HEK293T (cell line): ENCODE measurements at regions not wholly inside any gene's neighbourhood (a gene's known extent, or its start where the extent isn't known, plus 50 kb on each side); places are given as distances from the start of the nearest gene placed in this dataset.

Experiments
- CTCF ChIA-PET: fragments of 350-600 bp; formaldehyde crosslinking; extraction: SDS; loops from one replicate; lab custom pipeline; 2021; ENCODE audit warnings: antibody characterized with exemption, inconsistent platforms; lab: Yijun Ruan, JAX
- POLR2A ChIA-PET: fragments of 350-600 bp; formaldehyde crosslinking; extraction: SDS; loops from one replicate; lab custom pipeline; 2020; ENCODE audit warnings: antibody characterized with exemption, inconsistent platforms; lab: Yijun Ruan, JAX
- DNase-seq: peaks from one replicate; pipeline ENCODE4 v3.0.0; 2012; ENCODE audit warnings: mixed read lengths; ENCODE audit errors: extremely low spot score
- ARNT ChIP-seq: fragments of 450-650 bp; IDR thresholded peaks from 2 replicates; pipeline ENCODE4 v1.6.1; 2017; ENCODE audit warnings: mild to moderate bottlenecking
- BHLHE40 ChIP-seq: fragments of 450-650 bp; IDR thresholded peaks from 2 replicates; pipeline ENCODE4 v1.6.1; 2016; ENCODE audit warnings: mild to moderate bottlenecking, moderate library complexity, borderline replicate concordance
- CTBP1 ChIP-seq: fragments of 450-650 bp; IDR thresholded peaks from 2 replicates; pipeline ENCODE4 v1.6.1; 2016; ENCODE audit warnings: borderline replicate concordance
- ELF4 ChIP-seq: fragments of 450-650 bp; IDR thresholded peaks from 2 replicates; pipeline ENCODE4 v1.6.1; 2017; ENCODE audit warnings: antibody characterized with exemption
- FOXA1 ChIP-seq: fragments of 450-650 bp; IDR thresholded peaks from 2 replicates; pipeline ENCODE4 v1.6.1; 2016; ENCODE audit warnings: mild to moderate bottlenecking
- FOXK2 ChIP-seq: fragments of 450-650 bp; IDR thresholded peaks from 2 replicates; pipeline ENCODE4 v1.6.1; 2016; ENCODE audit warnings: mild to moderate bottlenecking
- FOXM1 ChIP-seq: fragments of 450-650 bp; IDR thresholded peaks from 2 replicates; pipeline ENCODE4 v1.6.1; 2017; ENCODE audit warnings: mild to moderate bottlenecking, borderline replicate concordance
- HDGF ChIP-seq: fragments of 450-650 bp; IDR thresholded peaks from 2 replicates; pipeline ENCODE4 v1.6.1; 2017; ENCODE audit warnings: antibody characterized with exemption, borderline replicate concordance
- L3MBTL2 ChIP-seq: fragments of 450-650 bp; conservative IDR thresholded peaks from 2 replicates; pipeline ENCODE4 v1.6.1; 2016; ENCODE audit warnings: mild to moderate bottlenecking
- LEF1 ChIP-seq: fragments of 450-650 bp; IDR thresholded peaks from 2 replicates; pipeline ENCODE4 v1.6.1; 2017; ENCODE audit warnings: mild to moderate bottlenecking, borderline replicate concordance
- NFRKB ChIP-seq: fragments of 450-650 bp; IDR thresholded peaks from 2 replicates; pipeline ENCODE4 v1.6.1; 2016; ENCODE audit warnings: mild to moderate bottlenecking, moderate library complexity
- PKNOX1 ChIP-seq: fragments of 450-650 bp; IDR thresholded peaks from 2 replicates; pipeline ENCODE4 v1.6.1; 2016
- SP1 ChIP-seq: fragments of 450-650 bp; IDR thresholded peaks from 2 replicates; pipeline ENCODE4 v1.6.1; 2017
- SUZ12 ChIP-seq: fragments of 450-650 bp; IDR thresholded peaks from 2 replicates; pipeline ENCODE4 v1.6.1; 2016; ENCODE audit warnings: mild to moderate bottlenecking
- TARDBP ChIP-seq: fragments of 450-650 bp; IDR thresholded peaks from 2 replicates; pipeline ENCODE4 v1.6.1; 2016
- ZNF384 ChIP-seq: fragments of 450-650 bp; IDR thresholded peaks from 2 replicates; pipeline ENCODE4 v1.6.1; 2016

- TF ChIP-seq FOXM1, result no peak
- no peak for TF ChIP-seq CTBP1
- no peak for TF ChIP-seq FOXK2
- TF ChIP-seq BHLHE40, result no peak
- no peak for TF ChIP-seq LEF1
- TF ChIP-seq L3MBTL2, result no peak
- TF ChIP-seq FOXA1, result no peak
- no peak for TF ChIP-seq TARDBP
- no peak for TF ChIP-seq NFRKB
- ChIA-PET CTCF (no interaction called here), POLR2A (no interaction called here)
- no peak for DNase-seq
Measured at GRCh38 chr6:53744321-53744720, 50.5 kb upstream of the LRRC1 start.

- no peak for TF ChIP-seq CTBP1
- no peak for TF ChIP-seq NFRKB
- no peak for TF ChIP-seq TARDBP
- no peak for TF ChIP-seq HDGF
- TF ChIP-seq FOXA1, result no peak
- TF ChIP-seq FOXM1, result no peak
- no peak for TF ChIP-seq SP1
- no peak for TF ChIP-seq FOXK2
- TF ChIP-seq SUZ12, result no peak
- TF ChIP-seq PKNOX1, result no peak
- no peak for DNase-seq
- CTCF ChIA-PET, result interaction anchor here (0.6 to 1.2 kb wide), 3 partner anchors 13 to 746 kb away, joined by 3 read pairs; partner anchors contain the start of gene GSTA4
- POLR2A ChIA-PET, result interaction anchor here (0.6 kb wide), 1 partner anchor 218 kb away, joined by 3 read pairs; no protein-coding TSS in a partner anchor
Measured at GRCh38 chr6:53741034-53741823, 53.6 kb upstream of the LRRC1 start.

GRCh38 chr6:53737746-53738145 lies 57.1 kb upstream of the LRRC1 start:
- ChIA-PET POLR2A (no interaction called here), CTCF (interaction anchor here (0.8 to 1.4 kb wide), 3 partner anchors 9 to 19 kb away, joined by 3 to 4 read pairs (median 4); no protein-coding TSS in a partner anchor)
- no peak for DNase-seq
- TF ChIP-seq FOXK2 (no peak), ELF4 (no peak), ZNF384 (no peak), HDGF (no peak), CTBP1 (no peak), FOXM1 (no peak)

- CTCF ChIA-PET, result interaction anchor here (0.9 to 2.4 kb wide), 5 partner anchors 11 to 243 kb away, joined by 3 to 21 read pairs (median 9); no protein-coding TSS in a partner anchor
- no peak for DNase-seq
- TF ChIP-seq ZNF384 (no peak), ARNT (no peak), NFRKB (no peak), BHLHE40 (no peak), TARDBP (no peak), FOXM1 (no peak), HDGF (no peak), SUZ12 (no peak), PKNOX1 (no peak), ELF4 (no peak)
- POLR2A ChIA-PET, result no interaction called here
Measured at GRCh38 chr6:53735896-53736295, 58.9 kb upstream of the LRRC1 start.

- TF ChIP-seq TARDBP (no peak), L3MBTL2 (0 out of 2 replicates have a peak, but pooled peaks have one; percentile 17)
- peak; percentile 50 for DNase-seq
- ChIA-PET CTCF (interaction anchor here (0.6 to 2.4 kb wide), 13 partner anchors 10 to 295 kb away, joined by 3 to 21 read pairs (median 4); partner anchors contain the start of gene LRRC1), POLR2A (interaction anchor here (0.6 to 1.7 kb wide), 3 partner anchors 23 to 62 kb away, joined by 3 to 8 read pairs (median 3); partner anchors contain the start of gene LRRC1)
Measured at GRCh38 chr6:53734473-53735299, 60.1 kb upstream of the LRRC1 start.

- no peak for DNase-seq
- CTCF ChIA-PET, result interaction anchor here (2.4 kb wide), 1 partner anchor 224 kb away, joined by 10 read pairs; no protein-coding TSS in a partner anchor
- POLR2A ChIA-PET, result interaction anchor here (1.0 kb wide), 1 partner anchor 63 kb away, joined by 6 read pairs; the partner anchor contains the start of gene LRRC1
- no peak for TF ChIP-seq ZNF384
- TF ChIP-seq BHLHE40, result no peak
- no peak for TF ChIP-seq TARDBP
- no peak for TF ChIP-seq FOXK2
- TF ChIP-seq NFRKB, result no peak
- TF ChIP-seq CTBP1, result no peak
- no peak for TF ChIP-seq HDGF
- TF ChIP-seq FOXA1, result no peak
- no peak for TF ChIP-seq ELF4
- no peak for TF ChIP-seq ARNT
- TF ChIP-seq SP1, result no peak
- TF ChIP-seq L3MBTL2, result no peak
- no peak for TF ChIP-seq SUZ12
- TF ChIP-seq PKNOX1, result no peak
- no peak for TF ChIP-seq LEF1
- no peak for TF ChIP-seq FOXM1
Measured at GRCh38 chr6:53731866-53732636, 62.8 kb upstream of the LRRC1 start.
